GM19455 (cell line): ENCODE measurements at regions not wholly inside any gene's neighbourhood (a gene's known extent, or its start where the extent isn't known, plus 50 kb on each side); places are given as distances from the start of the nearest gene placed in this dataset.

ENCODE experiments used
- ATAC-seq: cut with Tn5 transposase; IDR thresholded peaks from one replicate; pipeline ENCODE4 v1.9.1; 2021; ENCODE audit not compliant: unreplicated experiment

- ATAC-seq = no peak
These were observed 955.9 kb downstream of the TBC1D22A start for GRCh38 chr22:47718337-47718736.

- no peak for ATAC-seq
These were observed 954.6 kb downstream of the TBC1D22A start for GRCh38 chr22:47716890-47717615.

- ATAC-seq = no peak
These were observed 953.6 kb downstream of the TBC1D22A start for GRCh38 chr22:47715866-47716578.

- no peak for ATAC-seq
These were observed 951.5 kb downstream of the TBC1D22A start for GRCh38 chr22:47713941-47714340.

GRCh38 chr22:47710135-47710534 lies 947.7 kb downstream of the TBC1D22A start:
- no peak for ATAC-seq

GRCh38 chr22:47705350-47705749 lies 942.9 kb downstream of the TBC1D22A start:
- no peak for ATAC-seq

- ATAC-seq = no peak
These were observed 936.5 kb downstream of the TBC1D22A start for GRCh38 chr22:47698906-47699305.

GRCh38 chr22:47697861-47698260 lies 935.4 kb downstream of the TBC1D22A start:
- ATAC-seq = no peak

- no peak for ATAC-seq
These were observed 934.3 kb downstream of the TBC1D22A start for GRCh38 chr22:47696776-47697175.

- ATAC-seq = no peak
These were observed 932.7 kb downstream of the TBC1D22A start for GRCh38 chr22:47695176-47695575.

- no peak for ATAC-seq
These were observed 932.2 kb downstream of the TBC1D22A start for GRCh38 chr22:47694536-47695130.

GRCh38 chr22:47693606-47694005 lies 931.2 kb downstream of the TBC1D22A start:
- no peak for ATAC-seq

GRCh38 chr22:47692811-47693210 lies 930.4 kb downstream of the TBC1D22A start:
- ATAC-seq = no peak

GRCh38 chr22:47691152-47691895 lies 928.9 kb downstream of the TBC1D22A start:
- ATAC-seq = no peak

GRCh38 chr22:47690586-47690985 lies 928.1 kb downstream of the TBC1D22A start:
- no peak for ATAC-seq

GRCh38 chr22:47690166-47690565 lies 927.7 kb downstream of the TBC1D22A start:
- no peak for ATAC-seq

- no peak for ATAC-seq
These were observed 925.3 kb downstream of the TBC1D22A start for GRCh38 chr22:47687776-47688175.

- no peak for ATAC-seq
These were observed 924.9 kb downstream of the TBC1D22A start for GRCh38 chr22:47687346-47687655.

GRCh38 chr22:47686594-47687345 lies 924.3 kb downstream of the TBC1D22A start:
- ATAC-seq = no peak

GRCh38 chr22:47681411-47682165 lies 919.1 kb downstream of the TBC1D22A start:
- ATAC-seq = no peak
